Glutamatergic neuron (in vitro differentiated cells): ENCODE measurements at regions not wholly inside any gene's neighbourhood (a gene's known extent, or its start where the extent isn't known, plus 50 kb on each side); places are given as distances from the start of the nearest gene placed in this dataset.

Experiments used
- DNase-seq: peaks from one replicate; pipeline ENCODE4 v3.0.0; 2022
- H3K27ac Mint-ChIP-seq: one replicate; pipeline ENCODE4 v1.8.0; 2020; ENCODE audit warnings: mild to moderate bottlenecking, mixed read lengths, inconsistent platforms; ENCODE audit not compliant: unreplicated experiment
- H3K27me3 Mint-ChIP-seq: one replicate; pipeline ENCODE4 v1.8.0; 2020; ENCODE audit warnings: mild to moderate bottlenecking, moderate library complexity, mixed read lengths, inconsistent platforms; ENCODE audit not compliant: unreplicated experiment
- H3K36me3 Mint-ChIP-seq: one replicate; pipeline ENCODE4 v1.8.0; 2020; ENCODE audit warnings: mild to moderate bottlenecking, mixed read lengths, inconsistent platforms; ENCODE audit not compliant: unreplicated experiment
- H3K4me1 Mint-ChIP-seq: one replicate; pipeline ENCODE4 v1.8.0; 2020; ENCODE audit warnings: mild to moderate bottlenecking, low read depth, mixed read lengths, inconsistent platforms; ENCODE audit not compliant: unreplicated experiment
- H3K4me3 Mint-ChIP-seq: one replicate; pipeline ENCODE4 v1.8.0; 2020; ENCODE audit warnings: mild to moderate bottlenecking, mixed read lengths, inconsistent platforms; ENCODE audit not compliant: unreplicated experiment
- H3K9me3 Mint-ChIP-seq: one replicate; pipeline ENCODE4 v1.8.0; 2020; ENCODE audit warnings: mild to moderate bottlenecking, moderate library complexity, mixed read lengths, inconsistent platforms; ENCODE audit not compliant: unreplicated experiment
- CTCF ChIP-seq: fragments of 200-600 bp; sonication (generic); IDR thresholded peaks from one replicate; pipeline ENCODE4 v1.5.0; 2021; ENCODE audit not compliant: partially characterized antibody, unreplicated experiment

- Mint-ChIP-seq H3K27ac (no peak overlapping the region), H3K4me3 (no peak overlapping the region), H3K4me1 (peaks cover 27% of the 10 kb centered on the region), H3K9me3 (peaks cover 6% of the 10 kb centered on the region), H3K36me3 (no peaks in the 10 kb centered on the region), H3K27me3 (peaks cover 11% of the 10 kb centered on the region)
- DNase-seq = no peak
- TF ChIP-seq CTCF = no peak
Measured at GRCh38 chr11:19459240-19459639, 218.5 kb upstream of the E2F8 start.

GRCh38 chr11:19458721-19459120 is 218.0 kb upstream of the E2F8 start:
- no peak overlapping the region for H3K4me3 Mint-ChIP-seq
- no peak for DNase-seq
- H3K36me3 Mint-ChIP-seq = no peaks in the 10 kb centered on the region
- H3K27me3 Mint-ChIP-seq = peaks cover 9% of the 10 kb centered on the region
- peaks cover 32% of the 10 kb centered on the region for H3K4me1 Mint-ChIP-seq
- peaks cover 6% of the 10 kb centered on the region for H3K9me3 Mint-ChIP-seq
- no peak for TF ChIP-seq CTCF
- no peak overlapping the region for H3K27ac Mint-ChIP-seq

- no peak for TF ChIP-seq CTCF
- Mint-ChIP-seq H3K9me3 (peaks cover 8% of the 10 kb centered on the region), H3K27me3 (peaks cover 6% of the 10 kb centered on the region), H3K4me1 (peaks cover 32% of the 10 kb centered on the region), H3K4me3 (no peak overlapping the region), H3K27ac (no peak overlapping the region), H3K36me3 (no peaks in the 10 kb centered on the region)
- DNase-seq = no peak
Measured at GRCh38 chr11:19458231-19458630, 217.5 kb upstream of the E2F8 start.

GRCh38 chr11:19455731-19456130 is 215.0 kb upstream of the E2F8 start:
- H3K27ac Mint-ChIP-seq = no peak overlapping the region
- H3K4me1 Mint-ChIP-seq = peaks cover 26% of the 10 kb centered on the region
- no peaks in the 10 kb centered on the region for H3K36me3 Mint-ChIP-seq
- peaks cover 6% of the 10 kb centered on the region for H3K27me3 Mint-ChIP-seq
- TF ChIP-seq CTCF = no peak
- no peak for DNase-seq
- no peak overlapping the region for H3K4me3 Mint-ChIP-seq
- H3K9me3 Mint-ChIP-seq = peaks cover 11% of the 10 kb centered on the region

GRCh38 chr11:19453651-19454257 is 213.0 kb upstream of the E2F8 start:
- peaks cover 31% of the 10 kb centered on the region for H3K4me1 Mint-ChIP-seq
- H3K27me3 Mint-ChIP-seq = peaks cover 2% of the 10 kb centered on the region
- DNase-seq = no peak

More at GRCh38 chr11:19453651-19454257, 213.0 kb upstream of the E2F8 start:
- no peak for TF ChIP-seq CTCF
- peaks cover 9% of the 10 kb centered on the region for H3K9me3 Mint-ChIP-seq
- H3K36me3 Mint-ChIP-seq = no peaks in the 10 kb centered on the region
- H3K27ac Mint-ChIP-seq = no peak overlapping the region
- H3K4me3 Mint-ChIP-seq = peak overlapping the region; percentile 16
